ENCODE measurements at regions not wholly inside any gene's neighbourhood (a gene's known extent, or its start where the extent isn't known, plus 50 kb on each side); places are given as distances from the start of the nearest gene placed in this dataset.

DNA sequence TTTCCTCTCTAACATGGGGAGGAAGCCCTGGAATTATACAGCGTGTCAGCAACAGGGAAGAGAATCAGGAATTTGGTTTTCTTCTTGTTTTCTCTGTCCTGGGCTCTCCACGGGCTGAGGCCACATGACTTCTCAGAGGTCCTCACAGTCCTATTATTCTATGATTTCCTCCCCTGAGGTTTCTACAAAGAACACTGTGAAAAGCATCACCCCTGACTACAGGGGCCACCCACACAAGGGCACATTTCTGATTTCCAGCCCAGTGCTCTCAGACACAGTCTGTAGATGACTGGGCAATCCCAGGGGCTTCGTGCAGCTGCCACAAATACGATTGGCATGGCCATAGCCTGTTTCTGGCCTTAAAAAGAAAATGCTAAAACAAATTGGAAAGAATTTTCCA is 284.9 kb downstream of the CEMIP2 start:
- H3K4me3 ChIP-seq, result no peak overlapping the region
- in situ Hi-C loops (cut with MboI; ENCODE audit: low sequenced_read_pairs in 4 of 4), result no loop called here
- no peak for ATAC-seq
- intact Hi-C loops (cut with DNase I; ENCODE audit: low total_unique reads), result no loop called here
- no peaks in the 10 kb centered on the region for H3K4me1 ChIP-seq
- no peaks in the 10 kb centered on the region for H3K27me3 ChIP-seq
- H3K27ac ChIP-seq, result no peak overlapping the region
- no peaks in the 10 kb centered on the region for H3K36me3 ChIP-seq
- no peaks in the 10 kb centered on the region for H3K9me3 ChIP-seq
- TF ChIP-seq, protein P1, sequence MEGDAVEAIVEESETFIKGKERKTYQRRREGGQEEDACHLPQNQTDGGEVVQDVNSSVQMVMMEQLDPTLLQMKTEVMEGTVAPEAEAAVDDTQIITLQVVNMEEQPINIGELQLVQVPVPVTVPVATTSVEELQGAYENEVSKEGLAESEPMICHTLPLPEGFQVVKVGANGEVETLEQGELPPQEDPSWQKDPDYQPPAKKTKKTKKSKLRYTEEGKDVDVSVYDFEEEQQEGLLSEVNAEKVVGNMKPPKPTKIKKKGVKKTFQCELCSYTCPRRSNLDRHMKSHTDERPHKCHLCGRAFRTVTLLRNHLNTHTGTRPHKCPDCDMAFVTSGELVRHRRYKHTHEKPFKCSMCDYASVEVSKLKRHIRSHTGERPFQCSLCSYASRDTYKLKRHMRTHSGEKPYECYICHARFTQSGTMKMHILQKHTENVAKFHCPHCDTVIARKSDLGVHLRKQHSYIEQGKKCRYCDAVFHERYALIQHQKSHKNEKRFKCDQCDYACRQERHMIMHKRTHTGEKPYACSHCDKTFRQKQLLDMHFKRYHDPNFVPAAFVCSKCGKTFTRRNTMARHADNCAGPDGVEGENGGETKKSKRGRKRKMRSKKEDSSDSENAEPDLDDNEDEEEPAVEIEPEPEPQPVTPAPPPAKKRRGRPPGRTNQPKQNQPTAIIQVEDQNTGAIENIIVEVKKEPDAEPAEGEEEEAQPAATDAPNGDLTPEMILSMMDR (IDR thresholded peaks at IDR 0.05 in 4 of 5, conservative IDR thresholded peaks at IDR 0.05 in 1 of 5), result no peak
- no peak for TF ChIP-seq POLR2A (IDR thresholded peaks at IDR 0.05)
- no peak for DNase-seq

DNA sequence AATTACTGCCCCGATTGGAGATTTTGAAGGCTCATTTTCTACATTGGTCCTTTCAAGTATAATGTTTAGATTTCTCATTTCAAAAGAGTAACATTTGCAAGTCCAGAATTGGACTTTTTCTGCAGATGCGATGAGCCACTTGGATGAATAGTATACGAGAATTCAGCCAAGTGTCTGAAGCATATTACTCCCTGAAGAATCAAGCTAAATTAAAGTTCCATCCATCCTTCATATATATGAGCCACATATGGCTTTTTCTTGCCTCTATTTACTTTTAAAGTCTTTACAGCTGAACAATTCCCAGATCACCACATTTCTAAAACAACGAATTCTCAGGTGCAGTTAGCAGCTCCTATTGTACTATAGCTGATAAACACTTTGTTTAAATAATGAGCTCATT is 288.7 kb downstream of the CEMIP2 start:
- Histone ChIP-seq H3K27me3 (no peaks in the 10 kb centered on the region), H3K27ac (no peak overlapping the region), H3K36me3 (no peaks in the 10 kb centered on the region), H3K4me1 (no peaks in the 10 kb centered on the region), H3K9me3 (no peaks in the 10 kb centered on the region), H3K4me3 (no peak overlapping the region)
- intact Hi-C loops (cut with DNase I; ENCODE audit: low total_unique reads) (no loop called here), in situ Hi-C loops (cut with MboI; ENCODE audit: low sequenced_read_pairs in 4 of 4) (no loop called here)
- TF ChIP-seq POLR2A (IDR thresholded peaks at IDR 0.05), result no peak
- TF ChIP-seq, protein P1 (IDR thresholded peaks at IDR 0.05 in 4 of 5, conservative IDR thresholded peaks at IDR 0.05 in 1 of 5), result no peak
- no peak for ATAC-seq
- DNase-seq, result no peak

DNA sequence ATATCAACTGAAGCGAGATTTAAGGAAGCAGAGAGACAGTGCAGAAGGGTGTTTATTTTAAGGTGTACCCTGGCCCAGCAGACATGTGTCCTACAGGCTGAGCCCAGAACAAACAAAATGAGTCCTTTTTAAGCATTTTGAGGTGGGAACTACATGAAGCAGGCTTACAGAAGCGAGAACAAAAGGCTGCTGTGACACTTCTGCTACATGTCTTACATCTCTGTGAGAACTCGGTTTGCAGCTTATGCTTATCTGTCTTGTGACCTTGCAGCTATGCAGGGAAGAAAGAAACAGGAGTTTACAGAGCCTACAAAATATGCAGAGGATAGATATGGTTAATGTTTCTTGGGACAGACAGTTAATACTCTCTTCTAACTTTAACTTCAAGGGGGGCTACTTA is 295.9 kb downstream of the CEMIP2 start:
- no peak for ATAC-seq
- Histone ChIP-seq H3K9me3 (no peaks in the 10 kb centered on the region), H3K4me3 (no peak overlapping the region), H3K4me1 (no peaks in the 10 kb centered on the region), H3K36me3 (no peaks in the 10 kb centered on the region), H3K27ac (no peak overlapping the region), H3K27me3 (no peaks in the 10 kb centered on the region)
- in situ Hi-C loops (cut with MboI; ENCODE audit: low sequenced_read_pairs in 4 of 4) (no loop called here), intact Hi-C loops (cut with DNase I; ENCODE audit: low total_unique reads) (no loop called here)
- DNase-seq, result no peak
- TF ChIP-seq, protein P1 (IDR thresholded peaks at IDR 0.05 in 4 of 5, conservative IDR thresholded peaks at IDR 0.05 in 1 of 5), result no peak
- TF ChIP-seq POLR2A (IDR thresholded peaks at IDR 0.05), result no peak

DNA sequence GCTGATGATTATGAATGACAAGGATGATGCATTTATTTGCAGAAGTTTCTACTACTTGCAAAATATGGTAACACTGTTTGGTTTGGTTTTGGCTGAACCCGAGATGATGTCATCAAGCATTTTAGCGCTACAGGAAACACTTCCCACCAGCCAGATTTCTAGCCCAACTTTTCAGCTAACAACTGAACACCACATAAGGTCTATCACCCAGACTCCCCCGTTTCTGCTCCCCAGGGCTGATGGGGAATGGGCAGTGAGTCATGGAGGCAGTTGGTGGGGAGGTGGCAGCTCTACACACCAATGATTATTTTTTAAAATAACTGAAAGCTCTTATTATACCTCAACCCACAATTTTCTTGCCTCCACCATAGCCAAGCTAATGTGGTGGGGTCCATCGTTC is 302.9 kb downstream of the CEMIP2 start:
- intact Hi-C loops (cut with DNase I; ENCODE audit: low total_unique reads) (no loop called here), in situ Hi-C loops (cut with MboI; ENCODE audit: low sequenced_read_pairs in 4 of 4) (no loop called here)
- DNase-seq (no peak), ATAC-seq (no peak)
- H3K4me3 ChIP-seq, result no peak overlapping the region
- no peak overlapping the region for H3K27ac ChIP-seq
- no peak for TF ChIP-seq POLR2A (IDR thresholded peaks at IDR 0.05)
- TF ChIP-seq, protein P1 (IDR thresholded peaks at IDR 0.05 in 4 of 5, conservative IDR thresholded peaks at IDR 0.05 in 1 of 5), result no peak
- no peaks in the 10 kb centered on the region for H3K9me3 ChIP-seq
- H3K4me1 ChIP-seq, result no peaks in the 10 kb centered on the region
- no peaks in the 10 kb centered on the region for H3K36me3 ChIP-seq
- H3K27me3 ChIP-seq, result no peaks in the 10 kb centered on the region

DNA sequence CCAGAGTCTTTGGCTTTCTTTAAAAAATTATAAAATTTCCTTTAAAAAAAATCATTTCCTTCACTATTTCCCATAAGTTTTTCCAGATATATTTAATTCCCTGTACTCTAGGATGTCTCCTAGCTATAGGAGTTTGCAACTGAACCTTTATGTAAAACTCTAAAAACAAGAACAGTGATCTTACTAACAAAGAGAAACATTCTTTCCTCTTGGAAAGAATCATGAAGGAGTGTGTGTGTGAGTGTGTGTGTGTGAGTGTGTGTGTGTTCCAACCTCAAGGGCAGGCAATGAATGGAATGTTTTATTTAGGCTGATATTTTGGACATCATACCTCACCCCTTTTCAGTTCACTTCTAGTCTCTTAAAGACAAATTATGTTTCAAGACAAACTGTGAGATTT is 309.2 kb downstream of the CEMIP2 start:
- no peaks in the 10 kb centered on the region for H3K27me3 ChIP-seq
- ATAC-seq, result no peak
- no peak for DNase-seq
- intact Hi-C loops (cut with DNase I; ENCODE audit: low total_unique reads) (no loop called here), in situ Hi-C loops (cut with MboI; ENCODE audit: low sequenced_read_pairs in 4 of 4) (no loop called here)
- no peaks in the 10 kb centered on the region for H3K4me1 ChIP-seq
- no peak for TF ChIP-seq POLR2A (IDR thresholded peaks at IDR 0.05)
- TF ChIP-seq, protein P1 (IDR thresholded peaks at IDR 0.05 in 4 of 5, conservative IDR thresholded peaks at IDR 0.05 in 1 of 5), result no peak
- no peaks in the 10 kb centered on the region for H3K36me3 ChIP-seq
- H3K27ac ChIP-seq, result no peak overlapping the region
- no peak overlapping the region for H3K4me3 ChIP-seq
- H3K9me3 ChIP-seq, result no peaks in the 10 kb centered on the region
